GM23338 (cell line): ENCODE measurements at regions not wholly inside any gene's neighbourhood (a gene's known extent, or its start where the extent isn't known, plus 50 kb on each side); places are given as distances from the start of the nearest gene placed in this dataset.

Source experiments
- CREB1 ChIP-seq: fragments of 250-450 bp; sonication (Bioruptor Pico); IDR thresholded peaks from 2 replicates; pipeline ENCODE4 v1.5.0; 2020; ENCODE audit warnings: low read depth, mild to moderate bottlenecking, moderate library complexity
- EZH2 ChIP-seq: fragments of 200-600 bp; sonication (generic); IDR thresholded peaks from one replicate; pipeline ENCODE4 v1.8.0; 2017; ENCODE audit warnings: antibody characterized with exemption, mild to moderate bottlenecking, low read depth; ENCODE audit not compliant: unreplicated experiment
- EZH2phosphoT487 ChIP-seq: fragments of 200-600 bp; sonication (generic); IDR thresholded peaks from one replicate; pipeline ENCODE4 v1.8.1; 2018; ENCODE audit warnings: antibody characterized with exemption; ENCODE audit not compliant: unreplicated experiment
- POLR2AphosphoS5 ChIP-seq: IDR thresholded peaks from 2 replicates; pipeline ENCODE4 v1.6.1; 2016; ENCODE audit warnings: antibody characterized with exemption, low read depth
- REST ChIP-seq: IDR thresholded peaks from one replicate; pipeline ENCODE4 v1.6.1; 2018; ENCODE audit warnings: antibody characterized with exemption; ENCODE audit not compliant: unreplicated experiment
- STAT1 ChIP-seq: IDR thresholded peaks from one replicate; pipeline ENCODE4 v1.6.1; 2016; ENCODE audit warnings: antibody characterized with exemption; ENCODE audit not compliant: unreplicated experiment
- TF ChIP-seq, protein P1 (sequence below), 2 experiments: fragments of 200-600 bp in 1 of 2; sonication (generic) in 1 of 2; conservative IDR thresholded peaks; 2 replicates each; pipeline versions ENCODE4 v1.5.1 to v1.6.1; 2016 to 2017; ENCODE audit warnings: antibody characterized with exemption in 2 of 2, low read depth in 2 of 2, mild to moderate bottlenecking in 2 of 2, moderate library complexity in 1 of 2

GRCh38 chr7:26925768-26926167 lies 61.4 kb upstream of the SKAP2 start:
- TF ChIP-seq, protein P1, sequence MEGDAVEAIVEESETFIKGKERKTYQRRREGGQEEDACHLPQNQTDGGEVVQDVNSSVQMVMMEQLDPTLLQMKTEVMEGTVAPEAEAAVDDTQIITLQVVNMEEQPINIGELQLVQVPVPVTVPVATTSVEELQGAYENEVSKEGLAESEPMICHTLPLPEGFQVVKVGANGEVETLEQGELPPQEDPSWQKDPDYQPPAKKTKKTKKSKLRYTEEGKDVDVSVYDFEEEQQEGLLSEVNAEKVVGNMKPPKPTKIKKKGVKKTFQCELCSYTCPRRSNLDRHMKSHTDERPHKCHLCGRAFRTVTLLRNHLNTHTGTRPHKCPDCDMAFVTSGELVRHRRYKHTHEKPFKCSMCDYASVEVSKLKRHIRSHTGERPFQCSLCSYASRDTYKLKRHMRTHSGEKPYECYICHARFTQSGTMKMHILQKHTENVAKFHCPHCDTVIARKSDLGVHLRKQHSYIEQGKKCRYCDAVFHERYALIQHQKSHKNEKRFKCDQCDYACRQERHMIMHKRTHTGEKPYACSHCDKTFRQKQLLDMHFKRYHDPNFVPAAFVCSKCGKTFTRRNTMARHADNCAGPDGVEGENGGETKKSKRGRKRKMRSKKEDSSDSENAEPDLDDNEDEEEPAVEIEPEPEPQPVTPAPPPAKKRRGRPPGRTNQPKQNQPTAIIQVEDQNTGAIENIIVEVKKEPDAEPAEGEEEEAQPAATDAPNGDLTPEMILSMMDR (conservative IDR thresholded peaks at IDR 0.05; ENCODE audit: low read depth in 2 of 2): no peak
- TF ChIP-seq EZH2 (no peak), REST (no peak), STAT1 (no peak), POLR2AphosphoS5 (no peak), CREB1 (CRISPR knock-in tag) (no peak), EZH2phosphoT487 (no peak)
